Upper lobe of right lung (tissue), 1 donor: ENCODE measurements at regions not wholly inside any gene's neighbourhood (a gene's known extent, or its start where the extent isn't known, plus 50 kb on each side); places are given as distances from the start of the nearest gene placed in this dataset.

ENCODE experiments used
- ATAC-seq: fragments of 200-7000 bp; cut with Tn5 transposase; one replicate; pipeline ENCODE4 v1.9.1; 2020; ENCODE audit warnings: mild to moderate bottlenecking, moderate library complexity
- DNase-seq: peaks from one replicate; pipeline ENCODE4 v3.0.0-alpha.2; 2020
- H3K27ac ChIP-seq: fragments of 200-600 bp; one replicate; pipeline ENCODE4 v1.8.0; 2022
- H3K27me3 ChIP-seq: fragments of 200-600 bp; one replicate; pipeline ENCODE4 v1.8.0; 2022; ENCODE audit warnings: mild to moderate bottlenecking
- H3K36me3 ChIP-seq: fragments of 200-600 bp; one replicate; pipeline ENCODE4 v1.8.0; 2022
- H3K4me1 ChIP-seq: fragments of 200-600 bp; one replicate; pipeline ENCODE4 v1.8.0; 2022
- H3K4me3 ChIP-seq: fragments of 200-600 bp; one replicate; pipeline ENCODE4 v1.8.0; 2022; ENCODE audit warnings: mild to moderate bottlenecking
- H3K9me3 ChIP-seq: fragments of 200-600 bp; one replicate; pipeline ENCODE4 v1.8.0; 2022
- intact Hi-C: fragments of 100-400 bp; cut with DNase I; formaldehyde crosslinking; loops from one replicate; pipeline ENCODE4 v1.11.0; 2022
- TF ChIP-seq, protein P1 (sequence below): fragments of 200-600 bp; IDR thresholded peaks from one replicate; pipeline ENCODE4 v1.8.0; 2022; ENCODE audit warnings: antibody characterized with exemption
- donor health status: DM: no; HTN: yes; CAD: no; lungs with severe emphysema.

DNA sequence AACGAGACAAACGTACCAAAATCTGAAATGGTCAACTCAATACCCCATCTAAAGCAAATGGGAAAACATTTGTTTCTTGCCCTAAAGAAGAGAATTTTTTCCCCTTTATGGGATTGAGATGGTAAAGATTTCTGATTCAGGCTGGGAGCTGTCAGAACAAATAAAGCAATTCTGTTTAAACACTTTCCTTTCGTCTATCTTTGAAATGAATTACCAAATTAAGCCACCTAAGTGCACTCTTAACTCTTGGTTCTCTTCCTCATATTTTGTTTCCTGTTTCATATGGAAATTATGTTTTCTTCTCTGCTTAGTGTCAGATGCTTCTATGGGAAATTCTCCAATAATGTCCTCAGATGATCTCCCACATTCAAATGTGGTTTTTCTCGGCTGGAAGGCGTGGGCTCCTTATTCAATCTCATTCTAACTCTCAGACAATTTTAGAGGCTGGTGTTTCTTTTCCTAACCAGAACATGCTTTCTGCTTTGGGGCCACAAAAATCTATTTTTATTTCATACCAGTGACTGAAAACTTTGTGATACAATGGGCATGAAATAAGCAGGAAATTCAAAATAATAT, 50.3 kb upstream of the HPF1 start:
- Histone ChIP-seq H3K27ac (no peak overlapping the region), H3K4me1 (no peaks in the 10 kb centered on the region), H3K36me3 (no peaks in the 10 kb centered on the region), H3K9me3 (no peaks in the 10 kb centered on the region), H3K4me3 (no peak overlapping the region), H3K27me3 (no peaks in the 10 kb centered on the region)
- DNase-seq (no peak), ATAC-seq (no peak)
- TF ChIP-seq, protein P1, sequence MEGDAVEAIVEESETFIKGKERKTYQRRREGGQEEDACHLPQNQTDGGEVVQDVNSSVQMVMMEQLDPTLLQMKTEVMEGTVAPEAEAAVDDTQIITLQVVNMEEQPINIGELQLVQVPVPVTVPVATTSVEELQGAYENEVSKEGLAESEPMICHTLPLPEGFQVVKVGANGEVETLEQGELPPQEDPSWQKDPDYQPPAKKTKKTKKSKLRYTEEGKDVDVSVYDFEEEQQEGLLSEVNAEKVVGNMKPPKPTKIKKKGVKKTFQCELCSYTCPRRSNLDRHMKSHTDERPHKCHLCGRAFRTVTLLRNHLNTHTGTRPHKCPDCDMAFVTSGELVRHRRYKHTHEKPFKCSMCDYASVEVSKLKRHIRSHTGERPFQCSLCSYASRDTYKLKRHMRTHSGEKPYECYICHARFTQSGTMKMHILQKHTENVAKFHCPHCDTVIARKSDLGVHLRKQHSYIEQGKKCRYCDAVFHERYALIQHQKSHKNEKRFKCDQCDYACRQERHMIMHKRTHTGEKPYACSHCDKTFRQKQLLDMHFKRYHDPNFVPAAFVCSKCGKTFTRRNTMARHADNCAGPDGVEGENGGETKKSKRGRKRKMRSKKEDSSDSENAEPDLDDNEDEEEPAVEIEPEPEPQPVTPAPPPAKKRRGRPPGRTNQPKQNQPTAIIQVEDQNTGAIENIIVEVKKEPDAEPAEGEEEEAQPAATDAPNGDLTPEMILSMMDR: no peak
- intact Hi-C loops: no loop called here
